AG09319 (cell line): ENCODE measurements at regions not wholly inside any gene's neighbourhood (a gene's known extent, or its start where the extent isn't known, plus 50 kb on each side); places are given as distances from the start of the nearest gene placed in this dataset.

Source experiments
- DNase-seq: peaks from one replicate; pipeline ENCODE4 v3.0.0-alpha.2; 2010; ENCODE audit warnings: low read depth; ENCODE audit errors: extremely low read depth
- CTCF ChIP-seq: IDR thresholded peaks from 2 replicates; pipeline ENCODE4 v1.5.1; 2011; ENCODE audit warnings: low read depth, mild to moderate bottlenecking, inconsistent platforms, low read length, moderate library complexity

- DNase-seq = no peak
- no peak for TF ChIP-seq CTCF
Measured at GRCh38 chrX:15918003-15918402, 63.4 kb upstream of the AP1S2 start.

GRCh38 chrX:15916704-15917084, 62.1 kb upstream of the AP1S2 start:
- DNase-seq = no peak
- no peak for TF ChIP-seq CTCF

GRCh38 chrX:15915959-15916703, 61.5 kb upstream of the AP1S2 start:
- TF ChIP-seq CTCF = no peak
- no peak for DNase-seq

GRCh38 chrX:15914486-15914885, 59.9 kb upstream of the AP1S2 start:
- DNase-seq = no peak
- no peak for TF ChIP-seq CTCF

GRCh38 chrX:15913146-15913545, 58.5 kb upstream of the AP1S2 start:
- no peak for DNase-seq
- no peak for TF ChIP-seq CTCF

GRCh38 chrX:15911734-15912550, 57.3 kb upstream of the AP1S2 start:
- peak; percentile 10 for TF ChIP-seq CTCF
- no peak for DNase-seq

- TF ChIP-seq CTCF = no peak
- no peak for DNase-seq
Measured at GRCh38 chrX:15909605-15910004, 55.0 kb upstream of the AP1S2 start.
